Calu3 (cell line): ENCODE measurements at regions not wholly inside any gene's neighbourhood (a gene's known extent, or its start where the extent isn't known, plus 50 kb on each side); places are given as distances from the start of the nearest gene placed in this dataset.

Source experiments
- BruUV-seq: library from RNA; stranded (reverse); fragments of 400-500 nt; replicated peaks from 2 replicates; lab custom pipeline; 2021; lab: Mats Ljungman, UMichigan
- CTCF ChIA-PET: fragments of 300-600 bp; sonication (Branson Sonifier 250); formaldehyde crosslinking; loops from one replicate; lab custom pipeline; 2022; ENCODE audit warnings: antibody characterized with exemption; lab: Charles Lee
- DNase-seq: peaks from one replicate; pipeline ENCODE4 v3.0.0; 2022
- H3K27ac Mint-ChIP-seq: one replicate; pipeline ENCODE4 v1.8.0; 2022; ENCODE audit warnings: mixed read lengths; ENCODE audit not compliant: unreplicated experiment
- H3K27me3 Mint-ChIP-seq: one replicate; pipeline ENCODE4 v1.8.0; 2022; ENCODE audit warnings: mixed read lengths; ENCODE audit not compliant: unreplicated experiment
- H3K36me3 Mint-ChIP-seq: one replicate; pipeline ENCODE4 v1.8.0; 2022; ENCODE audit warnings: mild to moderate bottlenecking, moderate library complexity, mixed read lengths; ENCODE audit not compliant: insufficient read depth, unreplicated experiment
- H3K4me1 Mint-ChIP-seq: one replicate; pipeline ENCODE4 v1.8.0; 2022; ENCODE audit warnings: mild to moderate bottlenecking, low read depth, mixed read lengths; ENCODE audit not compliant: unreplicated experiment
- H3K4me3 Mint-ChIP-seq: one replicate; pipeline ENCODE4 v1.8.0; 2022; ENCODE audit warnings: mild to moderate bottlenecking, low read depth, moderate library complexity, mixed read lengths; ENCODE audit not compliant: unreplicated experiment
- H3K9me3 Mint-ChIP-seq: one replicate; pipeline ENCODE4 v1.8.0; 2022; ENCODE audit warnings: low read depth, mixed read lengths; ENCODE audit not compliant: unreplicated experiment
- intact Hi-C: fragments of 100-400 bp; cut with micrococcal nuclease; formaldehyde crosslinking; loops from one replicate; pipeline ENCODE4 v1.10.0; 2022; ENCODE audit not compliant: unreplicated experiment
- TF ChIP-seq, protein P1 (sequence below): fragments of 200-600 bp; IDR thresholded peaks from one replicate; pipeline ENCODE4 v1.8.0; 2022; ENCODE audit warnings: antibody characterized with exemption; ENCODE audit not compliant: unreplicated experiment

DNA sequence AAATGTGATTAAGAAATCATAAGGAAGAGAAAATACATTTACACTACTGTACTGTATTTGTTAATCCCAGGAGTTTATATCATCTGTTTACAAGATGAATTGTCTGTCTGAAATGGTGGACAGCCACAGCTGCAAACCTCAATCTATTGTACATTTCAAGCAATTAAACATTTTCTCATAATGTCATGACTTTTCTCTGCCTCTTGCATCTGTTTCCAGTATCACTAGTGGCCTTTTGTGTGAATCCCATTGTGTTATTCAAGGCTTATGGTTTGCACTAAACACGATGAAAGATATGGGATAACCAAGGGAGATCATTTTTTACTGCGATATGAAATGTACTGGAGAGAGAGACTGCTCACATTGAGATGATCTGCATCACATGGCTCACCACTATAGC lies 200.2 kb upstream of the LRRN1 start:
- Mint-ChIP-seq H3K27me3 (no peaks in the 10 kb centered on the region), H3K36me3 (no peaks in the 10 kb centered on the region), H3K4me1 (peaks cover under 1% of the 10 kb centered on the region), H3K9me3 (peaks cover 3% of the 10 kb centered on the region), H3K4me3 (no peak overlapping the region), H3K27ac (no peak overlapping the region)
- intact Hi-C loops: no loop called here
- DNase-seq: no peak
- CTCF ChIA-PET: no interaction called here
- BruUV-seq: no TSS peak
- TF ChIP-seq, protein P1, sequence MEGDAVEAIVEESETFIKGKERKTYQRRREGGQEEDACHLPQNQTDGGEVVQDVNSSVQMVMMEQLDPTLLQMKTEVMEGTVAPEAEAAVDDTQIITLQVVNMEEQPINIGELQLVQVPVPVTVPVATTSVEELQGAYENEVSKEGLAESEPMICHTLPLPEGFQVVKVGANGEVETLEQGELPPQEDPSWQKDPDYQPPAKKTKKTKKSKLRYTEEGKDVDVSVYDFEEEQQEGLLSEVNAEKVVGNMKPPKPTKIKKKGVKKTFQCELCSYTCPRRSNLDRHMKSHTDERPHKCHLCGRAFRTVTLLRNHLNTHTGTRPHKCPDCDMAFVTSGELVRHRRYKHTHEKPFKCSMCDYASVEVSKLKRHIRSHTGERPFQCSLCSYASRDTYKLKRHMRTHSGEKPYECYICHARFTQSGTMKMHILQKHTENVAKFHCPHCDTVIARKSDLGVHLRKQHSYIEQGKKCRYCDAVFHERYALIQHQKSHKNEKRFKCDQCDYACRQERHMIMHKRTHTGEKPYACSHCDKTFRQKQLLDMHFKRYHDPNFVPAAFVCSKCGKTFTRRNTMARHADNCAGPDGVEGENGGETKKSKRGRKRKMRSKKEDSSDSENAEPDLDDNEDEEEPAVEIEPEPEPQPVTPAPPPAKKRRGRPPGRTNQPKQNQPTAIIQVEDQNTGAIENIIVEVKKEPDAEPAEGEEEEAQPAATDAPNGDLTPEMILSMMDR: no peak

DNA sequence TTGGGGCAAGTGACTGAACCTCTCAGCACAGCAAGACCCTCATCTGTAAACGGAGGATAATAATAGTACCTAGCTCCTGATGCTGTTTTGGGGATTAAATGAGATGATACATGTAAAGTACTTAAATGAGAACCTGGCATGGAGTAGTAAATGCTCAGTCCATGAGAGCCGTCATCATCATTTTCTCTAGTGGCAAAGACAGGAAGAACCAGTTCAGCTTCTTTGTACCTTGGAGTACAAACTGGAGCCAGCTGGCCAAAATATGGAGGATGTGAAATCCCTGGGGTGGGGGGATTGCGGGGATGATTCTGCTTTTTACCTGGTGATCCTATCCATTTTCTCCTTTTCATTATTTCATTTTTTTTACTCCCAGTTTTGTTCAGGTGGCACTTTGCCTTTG lies 204.2 kb upstream of the LRRN1 start:
- H3K27me3 Mint-ChIP-seq: no peaks in the 10 kb centered on the region
- BruUV-seq: no TSS peak
- CTCF ChIA-PET: no interaction called here

DNA sequence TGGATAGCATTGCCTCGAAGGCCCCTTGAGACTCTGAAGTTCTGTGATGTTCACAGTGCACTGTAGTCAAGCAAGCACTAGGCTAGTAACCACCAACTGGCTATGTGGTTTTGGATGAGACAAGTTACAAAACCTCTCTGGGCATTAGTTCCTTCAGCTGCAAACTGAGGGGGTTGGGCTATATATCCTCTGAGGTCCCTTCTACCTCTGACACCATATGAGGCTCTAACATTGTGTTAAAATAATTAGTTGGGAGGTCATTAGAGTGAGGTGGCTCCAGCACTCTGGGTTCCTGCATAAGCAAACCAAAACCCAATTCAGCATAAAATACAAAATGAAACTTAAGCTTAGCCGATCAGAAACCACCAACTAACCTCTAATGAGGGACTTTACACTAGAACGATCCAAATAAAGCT lies 209.5 kb upstream of the LRRN1 start:
- no peak for DNase-seq
- CTCF ChIA-PET: no interaction called here
- Mint-ChIP-seq H3K27ac (no peak overlapping the region), H3K27me3 (no peaks in the 10 kb centered on the region), H3K4me3 (no peak overlapping the region), H3K4me1 (no peaks in the 10 kb centered on the region), H3K9me3 (peaks cover 2% of the 10 kb centered on the region), H3K36me3 (no peaks in the 10 kb centered on the region)
- TF ChIP-seq, protein P1: no peak
- intact Hi-C loops: no loop called here
- no TSS peak for BruUV-seq

More for the DNA sequence above, 204.2 kb upstream of the LRRN1 start:
- intact Hi-C loops: no loop called here
- H3K27ac Mint-ChIP-seq: no peak overlapping the region
- no peak for DNase-seq
- TF ChIP-seq, protein P1: no peak
- H3K36me3 Mint-ChIP-seq: no peaks in the 10 kb centered on the region
- peaks cover 2% of the 10 kb centered on the region for H3K9me3 Mint-ChIP-seq
- no peak overlapping the region for H3K4me3 Mint-ChIP-seq
- H3K4me1 Mint-ChIP-seq: no peaks in the 10 kb centered on the region

DNA sequence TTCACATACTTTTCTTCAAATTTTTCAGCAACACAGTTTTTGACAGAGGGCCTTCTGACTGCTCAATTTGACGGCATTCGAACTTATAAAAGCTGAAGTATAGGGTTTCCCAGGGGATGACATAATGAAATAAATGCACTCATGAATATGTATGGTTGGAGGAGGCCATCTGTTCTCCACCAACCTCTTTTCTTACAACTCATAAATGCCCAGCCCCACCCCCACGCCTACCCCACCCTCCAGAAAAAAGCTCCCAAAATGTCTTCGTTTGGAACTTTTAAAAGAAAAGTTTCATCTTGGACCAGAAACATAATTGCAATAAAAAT lies 211.6 kb upstream of the LRRN1 start:
- no peak overlapping the region for H3K27ac Mint-ChIP-seq
- H3K4me1 Mint-ChIP-seq: no peaks in the 10 kb centered on the region
- no TSS peak for BruUV-seq
- H3K4me3 Mint-ChIP-seq: no peak overlapping the region
- CTCF ChIA-PET: interaction anchor here (1.0 kb wide), 1 partner anchor 16 kb away, joined by 3 read pairs; no protein-coding TSS in a partner anchor
- DNase-seq: no peak
- peaks cover 2% of the 10 kb centered on the region for H3K9me3 Mint-ChIP-seq
- H3K36me3 Mint-ChIP-seq: no peaks in the 10 kb centered on the region
- H3K27me3 Mint-ChIP-seq: no peaks in the 10 kb centered on the region
- TF ChIP-seq, protein P1: no peak
- intact Hi-C loops: no loop called here
